A549 (cell line): ENCODE measurements at regions not wholly inside any gene's neighbourhood (a gene's known extent, or its start where the extent isn't known, plus 50 kb on each side); places are given as distances from the start of the nearest gene placed in this dataset.

ENCODE experiments used
- ATAC-seq, 2 experiments: fragments of 200-7000 bp in 1 of 2; fragments of >200 bp in 1 of 2; cut with Nextera tagmentation in 1 of 2; cut with Tn5 transposase in 1 of 2; 3 replicates each; pipeline versions ENCODE4 v1.8.0 to v1.9.1; 2018 to 2020; ENCODE audit warnings: mild to moderate bottlenecking in 1 of 2, moderate library complexity in 1 of 2
- CTCF ChIA-PET: fragments of 300-600 bp; sonication (Branson Sonifier 250); formaldehyde crosslinking; extraction: SDS; loops from one replicate; lab custom pipeline; 2021; ENCODE audit warnings: antibody characterized with exemption, inconsistent platforms; lab: Yijun Ruan, JAX
- POLR2A ChIA-PET: fragments of 350-600 bp; formaldehyde crosslinking; extraction: SDS; loops from one replicate; lab custom pipeline; 2021; ENCODE audit warnings: antibody characterized with exemption, inconsistent platforms; lab: Yijun Ruan, JAX
- DNase-seq, 2 experiments: peaks; one replicate each; pipeline versions ENCODE4 v3.0.0 to v3.0.0-alpha.2; 2011 to 2016; ENCODE audit warnings: low read depth in 1 of 2, low spot score in 1 of 2
- FAIRE-seq: peaks from 2 replicates; lab custom pipeline; 2011; peaks lifted over from hg19 to GRCh38; lab: Jason Lieb, UNC
- H3K27ac ChIP-seq, 2 experiments: fragments of >200 bp; sonication (Bioruptor Twin); formaldehyde crosslinking; 3 replicates each; pipeline ENCODE4 v1.5.1; 2016 to 2017
- H3K4me1 ChIP-seq: fragments of >200 bp; sonication (Bioruptor Twin); formaldehyde crosslinking; 3 replicates; pipeline ENCODE4 v1.6.1; 2016
- H3K4me2 ChIP-seq: fragments of >200 bp; sonication (Bioruptor Twin); formaldehyde crosslinking; 3 replicates; pipeline ENCODE4 v1.6.1; 2016
- H3K4me3 ChIP-seq: fragments of >200 bp; sonication (Bioruptor Twin); formaldehyde crosslinking; 3 replicates; pipeline ENCODE4 v1.5.1; 2016
- H3K9me3 ChIP-seq: fragments of >200 bp; sonication (Bioruptor Twin); formaldehyde crosslinking; 3 replicates; pipeline ENCODE4 v1.6.1; 2016
- BCL3 ChIP-seq: fragments of >200 bp; sonication (Bioruptor Twin); formaldehyde crosslinking; IDR thresholded peaks from 3 replicates; pipeline ENCODE4 v1.6.1; 2016
- CHD2 ChIP-seq: fragments of 150-350 bp; IDR thresholded peaks from 2 replicates; pipeline ENCODE4 v1.6.1; 2014; ENCODE audit warnings: low read length; ENCODE audit not compliant: partially characterized antibody
- CHD4 ChIP-seq: fragments of 200-600 bp; sonication (generic); IDR thresholded peaks from 2 replicates; pipeline ENCODE4 v1.6.1; 2016; ENCODE audit warnings: antibody characterized with exemption, mild to moderate bottlenecking, borderline replicate concordance
- EHF ChIP-seq: fragments of 250-450 bp; sonication (Bioruptor Pico); IDR thresholded peaks from 2 replicates; pipeline ENCODE4 v1.5.0; 2020; ENCODE audit warnings: mild to moderate bottlenecking
- EHMT2 ChIP-seq: fragments of 200-600 bp; sonication (generic); IDR thresholded peaks from 2 replicates; pipeline ENCODE4 v1.6.1; 2016; ENCODE audit warnings: antibody characterized with exemption, low read depth, mild to moderate bottlenecking, moderate library complexity
- FOSL2 ChIP-seq, 2 experiments: fragments of 450-650 bp in 1 of 2; fragments of >200 bp in 1 of 2; sonication (Bioruptor Twin) in 1 of 2; formaldehyde crosslinking; IDR thresholded peaks; 2 replicates each; pipeline versions ENCODE4 v1.5.0 to v1.6.1; 2016 to 2020; ENCODE audit warnings: mild to moderate bottlenecking in 1 of 2, moderate library complexity in 1 of 2
- FOXS1 ChIP-seq: fragments of 250-450 bp; sonication (Bioruptor Pico); IDR thresholded peaks from 2 replicates; pipeline ENCODE4 v1.5.0; 2020; ENCODE audit warnings: mild to moderate bottlenecking, moderate library complexity
- GATA3 ChIP-seq: IDR thresholded peaks from 2 replicates; pipeline ENCODE4 v1.6.1; 2012; ENCODE audit warnings: borderline replicate concordance
- HDAC2 ChIP-seq: fragments of 200-600 bp; sonication (generic); IDR thresholded peaks from 2 replicates; pipeline ENCODE4 v1.6.1; 2016
- HES2 ChIP-seq: fragments of >200 bp; sonication (Bioruptor Twin); formaldehyde crosslinking; IDR thresholded peaks from 2 replicates; pipeline ENCODE4 v1.6.1; 2016
- HEYL ChIP-seq: fragments of 250-450 bp; sonication (Bioruptor Pico); IDR thresholded peaks from 2 replicates; pipeline ENCODE4 v1.8.0; 2021; ENCODE audit warnings: mild to moderate bottlenecking, moderate library complexity
- HOXB13 ChIP-seq: fragments of 250-450 bp; sonication (Bioruptor Pico); IDR thresholded peaks from 2 replicates; pipeline ENCODE4 v1.5.0; 2020; ENCODE audit warnings: low read depth, mild to moderate bottlenecking, moderate library complexity
- HOXB5 ChIP-seq: fragments of 250-450 bp; sonication (Bioruptor Pico); IDR thresholded peaks from 2 replicates; pipeline ENCODE4 v1.5.0; 2020; ENCODE audit warnings: mild to moderate bottlenecking, moderate library complexity
- JUN ChIP-seq, 2 experiments: fragments of >200 bp; sonication (Bioruptor Twin); formaldehyde crosslinking; IDR thresholded peaks; 2 replicates in 1 of 2; 3 replicates in 1 of 2; pipeline ENCODE4 v1.6.1; 2016 to 2017
- JUNB ChIP-seq: fragments of >200 bp; sonication (Bioruptor Twin); formaldehyde crosslinking; IDR thresholded peaks from 2 replicates; pipeline ENCODE4 v1.6.1; 2016
- KDM1A ChIP-seq: fragments of 200-600 bp; sonication (generic); IDR thresholded peaks from 2 replicates; pipeline ENCODE4 v1.6.1; 2016; ENCODE audit warnings: low read depth, mild to moderate bottlenecking
- KDM5A ChIP-seq: fragments of 200-600 bp; sonication (generic); IDR thresholded peaks from 2 replicates; pipeline ENCODE4 v1.6.1; 2016; ENCODE audit warnings: antibody characterized with exemption, mild to moderate bottlenecking
- MAZ ChIP-seq: fragments of 150-350 bp; IDR thresholded peaks from 2 replicates; pipeline ENCODE4 v1.6.1; 2014; ENCODE audit warnings: antibody characterized with exemption, low read depth, low read length, borderline replicate concordance
- MYC ChIP-seq: IDR thresholded peaks from 2 replicates; pipeline ENCODE4 v1.6.1; 2012; ENCODE audit warnings: mild to moderate bottlenecking, inconsistent platforms, low read length, improper control_type of control experiment, borderline replicate concordance
- NPAS2 ChIP-seq: fragments of 250-450 bp; sonication (Bioruptor Pico); IDR thresholded peaks from 2 replicates; pipeline ENCODE4 v1.8.0; 2022; ENCODE audit warnings: mild to moderate bottlenecking, moderate library complexity, borderline replicate concordance
- PHF8 ChIP-seq: fragments of 200-600 bp; sonication (generic); IDR thresholded peaks from 2 replicates; pipeline ENCODE4 v1.6.1; 2016; ENCODE audit warnings: low read depth, mild to moderate bottlenecking, antibody characterized with exemption, moderate library complexity, borderline replicate concordance
- RARB ChIP-seq: fragments of 250-450 bp; sonication (Bioruptor Pico); IDR thresholded peaks from 2 replicates; pipeline ENCODE4 v1.8.0; 2021; ENCODE audit warnings: mild to moderate bottlenecking, moderate library complexity
- REST ChIP-seq: fragments of 200-600 bp; sonication (generic); IDR thresholded peaks from 2 replicates; pipeline ENCODE4 v1.6.1; 2016; ENCODE audit warnings: antibody characterized with exemption, mild to moderate bottlenecking, moderate library complexity
- USF2 ChIP-seq: fragments of 450-650 bp; IDR thresholded peaks from 2 replicates; pipeline ENCODE4 v1.6.1; 2014; ENCODE audit warnings: antibody characterized with exemption
- ZFP36 ChIP-seq: fragments of 450-650 bp; IDR thresholded peaks from 2 replicates; pipeline ENCODE4 v1.6.1; 2014; ENCODE audit warnings: borderline replicate concordance; ENCODE audit not compliant: partially characterized antibody
- WGBS: methylation state at CpG from one replicate; pipeline ENCODE4 v1.1.6; 2017; ENCODE audit errors: missing lambda C conversion rate; 5-methylcytosine and 5-hydroxymethylcytosine counted together

GRCh38 chr3:124395584-124396338 lies 334.5 kb upstream of the UMPS start:
- ChIA-PET POLR2A (no interaction called here), CTCF (no interaction called here)
- Histone ChIP-seq H3K4me2 (no peak overlapping the region), H3K27ac (no peak overlapping the region), H3K4me1 (no peaks in the 10 kb centered on the region), H3K9me3 (no peaks in the 10 kb centered on the region), H3K4me3 (no peak overlapping the region)
- no peak for TF ChIP-seq JUN (IDR thresholded peaks at IDR 0.05)
- no peak for TF ChIP-seq CHD2
- TF ChIP-seq FOSL2 (IDR thresholded peaks at IDR 0.05) = no peak
- TF ChIP-seq FOSL2 (CRISPR knock-in tag; IDR thresholded peaks at IDR 0.05) = no peak
- TF ChIP-seq CHD4 = no peak
- no peak for TF ChIP-seq HOXB5 (CRISPR knock-in tag)
- TF ChIP-seq ZFP36 = no peak
- TF ChIP-seq FOXS1 = no peak
- TF ChIP-seq HEYL (CRISPR knock-in tag) = no peak
- no peak for TF ChIP-seq HOXB13 (CRISPR knock-in tag)
- TF ChIP-seq EHMT2 = no peak
- TF ChIP-seq REST = no peak
- no peak for TF ChIP-seq GATA3
- WGBS = 57% methylated on average over 1 of the region's 1 CpG
- DNase-seq = no peak
- FAIRE-seq = no peak
- ATAC-seq = no peak

- no peak overlapping the region for H3K4me2 ChIP-seq
- DNase-seq (no peak), ATAC-seq (no peak), FAIRE-seq (no peak)
- ChIA-PET CTCF (no interaction called here), POLR2A (no interaction called here)
- H3K27ac ChIP-seq = no peak overlapping the region
- H3K9me3 ChIP-seq = no peaks in the 10 kb centered on the region
- H3K4me3 ChIP-seq = no peak overlapping the region
- TF ChIP-seq KDM5A (no peak), RARB (no peak), MAZ (no peak), JUNB (no peak)
- 53% methylated on average over 5 of the region's 5 CpGs for WGBS
- H3K4me1 ChIP-seq = no peaks in the 10 kb centered on the region
These were observed 333.8 kb upstream of the UMPS start for GRCh38 chr3:124396339-124396950.

GRCh38 chr3:124397088-124397487 lies 333.2 kb upstream of the UMPS start:
- ATAC-seq (no peak), FAIRE-seq (no peak), DNase-seq (no peak)
- TF ChIP-seq CHD2 = no peak
- no peak for TF ChIP-seq NPAS2 (CRISPR knock-in tag)
- no peak for TF ChIP-seq PHF8
- TF ChIP-seq KDM1A = no peak
- no peak for TF ChIP-seq FOSL2 (IDR thresholded peaks at IDR 0.05)
- no peak for TF ChIP-seq FOSL2 (CRISPR knock-in tag; IDR thresholded peaks at IDR 0.05)
- no peak for TF ChIP-seq BCL3
- no peak for TF ChIP-seq FOXS1
- TF ChIP-seq USF2 = no peak
- TF ChIP-seq EHMT2 = no peak
- no peak for TF ChIP-seq MYC
- no peak for TF ChIP-seq HDAC2
- TF ChIP-seq HES2 = no peak
- TF ChIP-seq EHF (CRISPR knock-in tag) = no peak
- ChIA-PET CTCF (interaction anchor here (1.5 kb wide), 1 partner anchor 46 kb away, joined by 6 read pairs; no protein-coding TSS in a partner anchor), POLR2A (no interaction called here)
- no peaks in the 10 kb centered on the region for H3K4me1 ChIP-seq
- H3K27ac ChIP-seq = no peak overlapping the region
- 75% methylated on average over 4 of the region's 4 CpGs for WGBS
- H3K4me3 ChIP-seq = no peak overlapping the region
- H3K4me2 ChIP-seq = no peak overlapping the region
- no peaks in the 10 kb centered on the region for H3K9me3 ChIP-seq
